Fibroblast of villous mesenchyme (primary cell): ENCODE measurements at regions not wholly inside any gene's neighbourhood (a gene's known extent, or its start where the extent isn't known, plus 50 kb on each side); places are given as distances from the start of the nearest gene placed in this dataset.
"Not testable (repeated sequence)": the region's sequence is repeated elsewhere in the genome, so short reads cannot be mapped to it uniquely, and the experiment has no call there.

Experiments
- DNase-seq: peaks from one replicate; pipeline ENCODE4 v3.0.0-alpha.2; 2010; ENCODE audit warnings: low read depth
- H3K4me3 ChIP-seq: 2 replicates; pipeline ENCODE4 v1.5.1; 2011; ENCODE audit warnings: low read depth, mild to moderate bottlenecking, low read length
- TF ChIP-seq, protein P1 (sequence below): IDR thresholded peaks from 2 replicates; pipeline ENCODE4 v1.5.1; 2012; ENCODE audit warnings: low read depth, mild to moderate bottlenecking, low read length; ENCODE audit not compliant: insufficient read depth

DNA sequence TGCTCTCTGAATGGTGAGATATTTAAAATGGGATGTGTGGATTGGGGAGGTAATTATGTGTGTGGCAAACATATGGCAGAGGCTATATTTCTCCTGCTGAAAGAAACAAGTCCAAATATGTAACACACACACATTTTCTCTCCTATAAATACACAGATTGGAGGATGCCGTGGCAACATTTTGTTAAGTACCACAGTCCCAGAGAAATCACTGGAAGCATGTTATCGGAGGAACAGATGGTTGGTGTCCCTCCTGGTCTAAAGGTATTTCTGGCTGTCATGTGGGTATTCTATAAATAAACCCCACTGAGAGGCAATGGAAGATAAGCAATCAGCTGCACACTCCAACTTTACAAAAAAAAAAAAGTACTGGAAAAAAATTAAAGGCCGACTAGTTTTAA is 528.3 kb upstream of the BOD1L1 start:
- no peak overlapping the region for H3K4me3 ChIP-seq
- no peak for DNase-seq
- TF ChIP-seq, protein P1, sequence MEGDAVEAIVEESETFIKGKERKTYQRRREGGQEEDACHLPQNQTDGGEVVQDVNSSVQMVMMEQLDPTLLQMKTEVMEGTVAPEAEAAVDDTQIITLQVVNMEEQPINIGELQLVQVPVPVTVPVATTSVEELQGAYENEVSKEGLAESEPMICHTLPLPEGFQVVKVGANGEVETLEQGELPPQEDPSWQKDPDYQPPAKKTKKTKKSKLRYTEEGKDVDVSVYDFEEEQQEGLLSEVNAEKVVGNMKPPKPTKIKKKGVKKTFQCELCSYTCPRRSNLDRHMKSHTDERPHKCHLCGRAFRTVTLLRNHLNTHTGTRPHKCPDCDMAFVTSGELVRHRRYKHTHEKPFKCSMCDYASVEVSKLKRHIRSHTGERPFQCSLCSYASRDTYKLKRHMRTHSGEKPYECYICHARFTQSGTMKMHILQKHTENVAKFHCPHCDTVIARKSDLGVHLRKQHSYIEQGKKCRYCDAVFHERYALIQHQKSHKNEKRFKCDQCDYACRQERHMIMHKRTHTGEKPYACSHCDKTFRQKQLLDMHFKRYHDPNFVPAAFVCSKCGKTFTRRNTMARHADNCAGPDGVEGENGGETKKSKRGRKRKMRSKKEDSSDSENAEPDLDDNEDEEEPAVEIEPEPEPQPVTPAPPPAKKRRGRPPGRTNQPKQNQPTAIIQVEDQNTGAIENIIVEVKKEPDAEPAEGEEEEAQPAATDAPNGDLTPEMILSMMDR, result no peak

DNA sequence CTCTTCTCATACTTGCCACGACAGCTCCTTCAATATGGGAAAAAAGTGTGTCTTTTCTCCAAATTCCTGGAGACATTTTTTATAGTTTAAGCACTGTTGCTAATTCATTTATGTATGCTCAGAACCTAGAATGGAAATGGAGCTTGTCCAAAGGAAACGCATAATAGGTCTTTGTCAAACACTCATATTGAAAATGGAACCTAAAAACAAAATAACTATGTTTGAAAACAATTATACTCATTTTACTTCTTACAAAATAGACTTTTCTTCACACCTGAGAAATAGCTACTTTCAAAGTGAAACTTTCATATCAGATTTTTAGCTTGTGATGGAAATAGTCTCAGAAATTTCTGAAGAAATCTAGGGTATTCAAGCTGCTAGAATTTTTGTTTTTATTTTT is 529.7 kb upstream of the BOD1L1 start:
- TF ChIP-seq, protein P1, result no peak
- no peak for DNase-seq
- no peak overlapping the region for H3K4me3 ChIP-seq

DNA sequence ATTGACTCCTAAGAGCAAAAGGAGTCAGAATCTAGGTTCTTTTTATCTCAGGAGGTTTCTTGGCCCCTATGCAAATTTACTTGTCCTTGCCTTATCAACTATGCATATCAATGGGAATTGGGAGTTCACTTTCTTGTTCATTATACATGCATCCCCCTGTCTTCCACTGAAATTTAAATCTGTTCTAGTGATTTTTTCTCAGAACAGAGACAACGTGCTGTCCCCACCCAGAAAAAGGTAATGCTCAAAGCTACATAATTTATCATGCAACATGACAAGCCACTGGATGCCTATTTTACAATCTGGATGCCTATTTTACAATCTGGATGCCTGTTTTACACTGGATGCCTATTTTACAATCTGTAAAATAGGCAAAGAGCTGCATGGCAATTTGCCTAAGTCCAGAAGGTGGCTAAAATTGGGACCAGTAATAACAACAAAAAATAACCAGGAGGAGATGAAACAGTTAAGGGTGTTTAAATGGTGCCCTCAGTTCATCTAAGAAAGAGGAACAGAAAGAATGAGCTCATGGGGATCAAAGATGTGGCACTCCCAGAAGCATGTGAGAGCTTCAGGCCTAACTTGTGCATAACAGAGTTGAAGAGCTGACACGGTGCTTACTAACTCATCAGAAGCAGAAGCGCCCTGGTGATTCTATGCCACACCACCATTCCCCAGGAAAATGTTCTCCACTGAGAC is 537.8 kb upstream of the BOD1L1 start:
- H3K4me3 ChIP-seq, result no peak overlapping the region
- no peak for DNase-seq
- TF ChIP-seq, protein P1, result no peak

DNA sequence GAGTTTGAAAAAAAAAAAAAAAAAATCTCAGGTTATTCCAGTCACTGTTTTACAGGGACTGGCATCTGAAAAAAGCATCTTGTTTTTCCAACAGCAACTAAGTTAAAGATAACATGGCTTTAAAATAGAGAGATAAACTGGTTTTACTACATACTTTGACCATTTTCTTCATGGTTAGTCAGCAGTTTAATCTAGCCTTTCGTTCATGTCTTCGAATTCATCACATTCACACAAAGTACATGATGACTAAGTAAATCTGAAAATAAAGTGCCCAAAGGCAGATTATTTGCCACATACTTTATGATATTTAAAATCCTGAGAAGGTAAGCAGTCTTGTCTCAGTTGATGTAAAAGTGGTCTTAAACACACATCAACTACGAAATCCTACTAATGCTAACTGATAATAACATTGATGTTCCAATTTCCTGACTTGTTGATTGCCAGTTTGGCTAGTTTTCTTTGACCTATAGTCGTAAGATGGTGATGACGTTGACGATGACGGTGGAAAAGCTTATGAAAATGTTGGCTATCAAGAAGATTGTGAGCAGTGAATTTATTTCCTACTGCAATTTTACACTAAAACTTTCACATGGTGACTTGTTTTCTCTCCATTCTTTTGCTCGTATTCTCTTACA is 540.5 kb upstream of the BOD1L1 start:
- H3K4me3 ChIP-seq, result no peak overlapping the region
- TF ChIP-seq, protein P1, result no peak
- DNase-seq, result peak; percentile 30

DNA sequence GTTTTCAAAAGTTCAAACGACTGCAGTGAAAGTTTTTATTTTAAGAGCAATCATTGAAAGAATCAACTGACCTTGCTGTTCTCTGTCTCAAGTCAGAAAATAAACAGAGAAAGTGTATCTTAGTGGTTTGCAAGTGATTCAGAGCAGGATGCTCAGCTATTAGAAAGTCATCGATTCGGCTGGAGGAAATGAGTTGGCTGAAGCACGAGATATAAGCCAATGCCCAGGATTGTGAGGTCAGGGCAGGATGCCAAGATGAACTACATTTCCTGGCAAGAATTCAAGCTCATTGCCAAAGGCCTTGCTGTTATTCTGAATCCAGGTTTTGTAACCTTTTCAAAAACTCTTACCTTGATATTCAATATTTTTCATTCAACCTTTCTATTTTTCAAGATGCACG is 541.4 kb upstream of the BOD1L1 start:
- TF ChIP-seq, protein P1, result no peak
- DNase-seq, result peak; percentile 60

DNA sequence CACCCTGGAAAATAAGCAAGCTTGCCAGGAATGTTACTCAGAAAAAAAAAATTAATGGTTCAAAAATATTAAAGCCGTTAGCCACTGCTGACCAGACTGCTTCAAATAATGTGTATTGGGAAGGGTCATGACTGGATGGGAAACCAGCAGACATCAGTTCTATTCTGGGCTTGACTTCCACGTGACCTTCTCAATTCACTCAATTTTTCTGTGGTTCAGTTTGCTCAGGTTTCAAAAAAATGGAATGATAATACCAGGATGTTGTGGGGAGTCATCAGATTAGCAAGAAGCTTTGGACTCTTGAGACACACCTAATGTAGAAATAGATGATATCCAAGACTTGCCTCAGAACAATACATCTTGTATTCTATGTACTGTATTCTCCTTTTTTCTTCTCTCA is 541.9 kb upstream of the BOD1L1 start:
- DNase-seq, result no peak
- TF ChIP-seq, protein P1, result no peak
- no peak overlapping the region for H3K4me3 ChIP-seq

More for the DNA sequence above, 541.4 kb upstream of the BOD1L1 start:
- H3K4me3 ChIP-seq, result no peak overlapping the region

DNA sequence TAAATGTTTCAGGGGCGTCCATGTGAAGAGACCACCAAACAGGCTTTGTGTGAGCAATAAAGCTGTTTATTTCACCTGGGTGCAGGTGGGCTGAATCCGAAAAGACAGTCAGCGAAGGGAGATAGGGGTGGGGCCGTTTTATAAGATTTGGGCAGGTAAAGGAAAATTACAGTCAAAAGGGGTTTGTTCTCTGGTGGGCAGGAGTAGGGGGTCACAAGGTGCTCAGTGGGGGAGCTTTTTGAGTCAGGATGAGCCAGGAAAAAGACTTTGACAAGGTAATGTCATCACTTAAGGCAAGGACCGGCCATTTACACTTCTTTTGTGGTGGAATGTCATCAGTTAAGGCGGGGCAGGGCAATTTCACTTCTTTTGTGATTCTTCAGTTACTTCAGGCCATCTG is 542.4 kb upstream of the BOD1L1 start:
- DNase-seq, H3K4me3 ChIP-seq: not testable (repeated sequence)
